AG10803 (cell line): ENCODE measurements at regions not wholly inside any gene's neighbourhood (a gene's known extent, or its start where the extent isn't known, plus 50 kb on each side); places are given as distances from the start of the nearest gene placed in this dataset.

Experiments used
- DNase-seq: peaks from one replicate; pipeline ENCODE4 v3.0.0; 2010; ENCODE audit warnings: low read depth
- H3K4me3 ChIP-seq: 2 replicates; pipeline ENCODE4 v1.5.1; 2011; ENCODE audit warnings: mild to moderate bottlenecking, low read length, control low read depth
- TF ChIP-seq, protein P1 (sequence below): conservative IDR thresholded peaks from 2 replicates; pipeline ENCODE4 v1.5.1; 2011; ENCODE audit warnings: mild to moderate bottlenecking, low read length, control low read depth, inconsistent platforms

DNA sequence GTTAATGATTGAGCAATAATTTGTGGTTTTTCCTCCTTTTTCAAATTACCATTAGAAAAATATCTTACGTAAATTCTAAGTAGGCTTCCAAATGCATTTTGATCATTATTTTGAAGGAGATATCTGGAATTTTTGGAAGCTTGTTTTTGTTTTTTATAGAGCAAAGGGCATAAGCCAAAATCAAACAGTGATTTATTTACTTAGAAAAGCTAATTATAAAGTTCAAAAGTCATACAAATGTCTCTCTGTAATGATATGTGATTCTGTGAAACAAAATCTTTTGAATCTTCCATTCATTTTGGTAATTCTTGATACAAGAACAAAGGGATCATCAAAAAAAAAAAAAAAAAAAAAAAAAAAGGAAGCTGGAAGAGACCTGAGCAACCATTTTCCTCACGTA is 416.8 kb downstream of the ETNK1 start:
- TF ChIP-seq, protein P1, sequence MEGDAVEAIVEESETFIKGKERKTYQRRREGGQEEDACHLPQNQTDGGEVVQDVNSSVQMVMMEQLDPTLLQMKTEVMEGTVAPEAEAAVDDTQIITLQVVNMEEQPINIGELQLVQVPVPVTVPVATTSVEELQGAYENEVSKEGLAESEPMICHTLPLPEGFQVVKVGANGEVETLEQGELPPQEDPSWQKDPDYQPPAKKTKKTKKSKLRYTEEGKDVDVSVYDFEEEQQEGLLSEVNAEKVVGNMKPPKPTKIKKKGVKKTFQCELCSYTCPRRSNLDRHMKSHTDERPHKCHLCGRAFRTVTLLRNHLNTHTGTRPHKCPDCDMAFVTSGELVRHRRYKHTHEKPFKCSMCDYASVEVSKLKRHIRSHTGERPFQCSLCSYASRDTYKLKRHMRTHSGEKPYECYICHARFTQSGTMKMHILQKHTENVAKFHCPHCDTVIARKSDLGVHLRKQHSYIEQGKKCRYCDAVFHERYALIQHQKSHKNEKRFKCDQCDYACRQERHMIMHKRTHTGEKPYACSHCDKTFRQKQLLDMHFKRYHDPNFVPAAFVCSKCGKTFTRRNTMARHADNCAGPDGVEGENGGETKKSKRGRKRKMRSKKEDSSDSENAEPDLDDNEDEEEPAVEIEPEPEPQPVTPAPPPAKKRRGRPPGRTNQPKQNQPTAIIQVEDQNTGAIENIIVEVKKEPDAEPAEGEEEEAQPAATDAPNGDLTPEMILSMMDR: no peak
- DNase-seq: no peak
- H3K4me3 ChIP-seq: no peak overlapping the region

- DNase-seq: no peak
- TF ChIP-seq, protein P1: no peak
- H3K4me3 ChIP-seq: no peak overlapping the region
These were observed 418.7 kb downstream of the ETNK1 start for GRCh38 chr12:23043646-23044045.

GRCh38 chr12:23049180-23049579 is 424.2 kb downstream of the ETNK1 start:
- TF ChIP-seq, protein P1: no peak

DNA sequence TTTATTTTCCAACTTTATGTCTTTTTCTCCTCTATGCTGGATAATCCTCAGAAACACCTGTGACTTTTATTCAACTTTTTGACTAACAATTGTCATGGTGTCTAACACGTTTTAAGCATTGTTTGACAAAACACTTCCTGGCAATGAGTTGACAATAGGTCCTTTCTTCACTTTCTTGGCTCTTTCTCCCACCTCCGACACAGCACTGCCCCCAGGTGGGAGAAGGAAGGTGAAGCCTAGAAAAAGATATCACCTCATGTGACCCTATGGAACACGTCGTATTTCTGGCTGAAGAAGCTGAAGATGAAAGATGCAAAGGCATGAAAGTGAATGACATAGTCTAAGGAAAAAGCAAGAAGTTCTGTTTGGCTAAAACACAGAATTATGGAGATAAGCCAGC is 430.0 kb downstream of the ETNK1 start:
- DNase-seq: peak; percentile 5
- TF ChIP-seq, protein P1: peak; percentile 55
- H3K4me3 ChIP-seq: no peak overlapping the region

More at GRCh38 chr12:23049180-23049579, 424.2 kb downstream of the ETNK1 start:
- no peak for DNase-seq
- no peak overlapping the region for H3K4me3 ChIP-seq

DNA sequence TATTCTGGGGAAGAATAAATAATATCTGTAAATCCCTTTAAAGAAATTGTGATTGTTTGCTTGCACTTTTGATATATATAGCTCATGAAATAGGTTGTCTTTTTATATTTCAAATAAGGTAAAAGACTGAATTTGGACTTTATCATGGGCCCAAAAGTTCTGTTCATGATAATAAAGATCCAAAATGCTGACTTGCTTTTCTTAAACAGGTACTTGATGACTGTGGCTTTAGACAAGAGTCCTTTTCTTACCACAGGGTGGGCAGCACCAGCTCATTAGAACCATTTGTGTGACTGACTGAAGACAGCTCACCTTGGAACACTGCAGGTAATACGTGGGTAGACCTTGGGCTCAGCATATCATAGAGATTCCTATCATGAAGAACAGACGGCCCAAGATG is 432.6 kb downstream of the ETNK1 start:
- no peak overlapping the region for H3K4me3 ChIP-seq
- TF ChIP-seq, protein P1: no peak

DNA sequence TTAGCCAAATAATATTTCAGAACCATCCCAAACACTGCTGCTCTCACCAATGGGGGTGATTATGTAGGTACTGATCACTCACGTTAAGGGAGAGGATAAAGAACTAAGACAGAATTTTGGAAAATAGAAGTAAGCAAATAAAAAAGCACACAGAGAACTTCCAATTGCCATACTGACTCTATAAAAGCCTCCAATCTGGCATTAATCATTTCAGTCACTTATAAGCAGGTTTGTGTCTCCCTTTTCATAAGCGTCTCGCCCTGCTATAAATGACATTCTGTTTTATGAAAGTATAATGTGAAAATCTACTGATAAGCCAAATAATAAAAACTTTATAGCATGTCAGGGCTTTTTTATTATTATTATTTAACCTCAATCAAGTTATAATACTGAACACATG is 435.2 kb downstream of the ETNK1 start:
- DNase-seq: no peak
- TF ChIP-seq, protein P1: no peak

More for the DNA sequence above, 432.6 kb downstream of the ETNK1 start:
- no peak for DNase-seq

DNA sequence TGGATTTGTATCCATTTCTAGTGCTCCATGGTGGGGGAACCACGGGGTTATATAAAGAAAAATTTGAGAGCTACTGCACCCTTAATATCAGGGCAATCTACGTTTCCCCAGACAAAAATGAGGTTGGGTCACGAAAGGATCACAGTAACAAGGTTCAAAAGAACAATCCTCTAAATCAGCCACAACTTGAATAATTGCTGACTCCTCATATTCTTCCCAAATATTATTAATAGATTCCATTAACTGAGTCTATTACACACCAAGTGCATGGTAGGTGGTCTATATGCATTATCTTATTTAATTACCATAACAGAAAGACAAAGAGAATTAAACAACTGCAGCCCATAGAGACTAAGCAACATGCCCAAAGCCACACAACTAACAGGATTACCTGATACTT is 438.2 kb downstream of the ETNK1 start:
- H3K4me3 ChIP-seq: no peak overlapping the region
- TF ChIP-seq, protein P1: no peak
- no peak for DNase-seq

More for the DNA sequence above, 435.2 kb downstream of the ETNK1 start:
- H3K4me3 ChIP-seq: no peak overlapping the region
